ENCODE measurements at regions not wholly inside any gene's neighbourhood (a gene's known extent, or its start where the extent isn't known, plus 50 kb on each side); places are given as distances from the start of the nearest gene placed in this dataset.
A peak's percentile ranks its signal among the peaks of the same experiment; 100 is the strongest.

- DNase-seq = no peak
Measured at GRCh38 chr3:168648321-168648720, 552.6 kb upstream of the GOLIM4 start.

- DNase-seq = no peak
Measured at GRCh38 chr3:168647582-168647981, 551.9 kb upstream of the GOLIM4 start.

- DNase-seq = no peak
Measured at GRCh38 chr3:168645180-168645579, 549.5 kb upstream of the GOLIM4 start.

GRCh38 chr3:168628549-168628948, 532.8 kb upstream of the GOLIM4 start:
- DNase-seq = no peak

GRCh38 chr3:168625477-168625876, 529.8 kb upstream of the GOLIM4 start:
- no peak for DNase-seq

GRCh38 chr3:168624892-168625448, 529.2 kb upstream of the GOLIM4 start:
- no peak for DNase-seq

GRCh38 chr3:168624195-168624594, 528.5 kb upstream of the GOLIM4 start:
- DNase-seq = no peak

GRCh38 chr3:168622795-168623194, 527.1 kb upstream of the GOLIM4 start:
- no peak for DNase-seq

GRCh38 chr3:168620854-168621253, 525.1 kb upstream of the GOLIM4 start:
- peak; percentile 5 for DNase-seq

- DNase-seq = no peak
Measured at GRCh38 chr3:168618827-168619470, 523.2 kb upstream of the GOLIM4 start.

GRCh38 chr3:168617658-168618057, 521.9 kb upstream of the GOLIM4 start:
- no peak for DNase-seq

- DNase-seq = no peak
Measured at GRCh38 chr3:168616915-168617314, 521.2 kb upstream of the GOLIM4 start.

- DNase-seq = no peak
Measured at GRCh38 chr3:168615493-168616020, 519.8 kb upstream of the GOLIM4 start.

- no peak for DNase-seq
Measured at GRCh38 chr3:168613151-168613550, 517.4 kb upstream of the GOLIM4 start.

GRCh38 chr3:168612671-168613070, 516.9 kb upstream of the GOLIM4 start:
- DNase-seq = no peak

- DNase-seq = no peak
Measured at GRCh38 chr3:168611826-168612225, 516.1 kb upstream of the GOLIM4 start.

GRCh38 chr3:168608926-168609325, 513.2 kb upstream of the GOLIM4 start:
- no peak for DNase-seq

- DNase-seq = no peak
Measured at GRCh38 chr3:168604767-168605166, 509.0 kb upstream of the GOLIM4 start.

GRCh38 chr3:168598250-168598649, 502.5 kb upstream of the GOLIM4 start:
- DNase-seq = no peak

- DNase-seq = no peak
Measured at GRCh38 chr3:168596175-168596823, 500.6 kb upstream of the GOLIM4 start.

GRCh38 chr3:168591587-168591986, 495.9 kb upstream of the GOLIM4 start:
- DNase-seq = no peak

GRCh38 chr3:168589376-168589775, 493.7 kb upstream of the GOLIM4 start:
- no peak for DNase-seq

- DNase-seq = no peak
Measured at GRCh38 chr3:168585544-168585943, 489.8 kb upstream of the GOLIM4 start.
